ENCODE measurements at regions not wholly inside any gene's neighbourhood (a gene's known extent, or its start where the extent isn't known, plus 50 kb on each side); places are given as distances from the start of the nearest gene placed in this dataset.

DNA sequence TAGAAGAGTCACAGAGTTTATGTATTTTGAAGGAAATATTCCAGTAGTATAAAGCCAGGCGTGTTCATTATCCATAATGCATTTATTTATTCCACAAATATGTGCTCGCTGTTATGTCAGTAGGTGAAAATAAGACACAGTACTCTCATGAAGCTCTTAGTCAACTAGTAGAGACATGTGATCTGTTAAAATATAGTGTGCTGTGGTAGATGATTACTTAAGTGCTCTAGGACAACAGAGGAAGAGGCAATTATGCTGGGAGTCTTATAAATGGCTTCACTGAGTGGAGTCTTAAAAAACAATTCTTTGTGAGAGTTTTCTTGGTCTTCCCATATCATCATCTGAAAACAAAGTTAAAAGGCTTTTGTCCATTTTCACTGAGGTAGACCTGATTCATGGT is 457.3 kb downstream of the XIRP2 start:
- Histone ChIP-seq H4K20me1 (ENCODE audit: insufficient read depth, low read depth, low read length) (no peaks in the 10 kb centered on the region), H3K9me3 (ENCODE audit: low read length) (no peaks in the 10 kb centered on the region), H3K36me3 (ENCODE audit: insufficient read depth, low read length) (no peaks in the 10 kb centered on the region), H3K79me2 (ENCODE audit: low read length) (no peaks in the 10 kb centered on the region), H3K4me1 (ENCODE audit: low read length) (no peaks in the 10 kb centered on the region), H3K9ac (ENCODE audit: low read length) (no peak overlapping the region), H3K9me2 (replicated peaks; ENCODE audit: insufficient read depth, low read length) (no peaks in the 10 kb centered on the region), H2AFZ (ENCODE audit: low read length) (no peak overlapping the region), H3K4me3 (ENCODE audit: low read length) (no peak overlapping the region), H3K27ac (ENCODE audit: low read length) (no peak overlapping the region), H3K27me3 (ENCODE audit: low read length) (no peaks in the 10 kb centered on the region), H3K4me2 (ENCODE audit: low read depth, low read length, poor library complexity, severe bottlenecking) (no peak overlapping the region)
- no peak for DNase-seq

- Histone ChIP-seq H2AFZ (ENCODE audit: low read length) (no peak overlapping the region), H3K4me3 (ENCODE audit: low read length) (no peak overlapping the region)
- no peak for DNase-seq
These were observed 454.5 kb downstream of the XIRP2 start for GRCh38 chr2:167342769-167343168.

DNA sequence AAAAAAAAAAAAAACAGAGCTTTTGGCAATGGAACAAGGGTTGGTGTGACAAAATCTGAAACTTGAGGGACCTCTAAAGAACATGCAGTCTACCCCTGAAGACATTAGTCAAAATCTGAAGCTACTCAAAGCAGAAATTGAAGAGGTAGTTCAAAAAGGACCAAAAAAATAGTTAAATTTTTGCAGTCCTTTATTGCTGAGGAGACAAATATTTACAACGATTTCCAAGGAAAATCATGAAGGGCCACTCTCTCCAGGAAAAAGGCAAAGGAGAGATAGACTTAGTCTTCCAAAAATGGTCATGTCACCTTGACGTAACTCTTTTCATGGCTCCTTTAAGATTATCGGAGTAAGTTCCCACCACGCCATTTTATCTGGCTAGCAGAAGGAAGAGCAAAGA is 452.0 kb downstream of the XIRP2 start:
- Histone ChIP-seq H2AFZ (ENCODE audit: low read length) (no peak overlapping the region), H3K9ac (ENCODE audit: low read length) (no peak overlapping the region), H4K20me1 (ENCODE audit: insufficient read depth, low read depth, low read length) (no peaks in the 10 kb centered on the region), H3K9me2 (replicated peaks; ENCODE audit: insufficient read depth, low read length) (no peaks in the 10 kb centered on the region; the same call in 1 of the 2 replicates), H3K27me3 (ENCODE audit: low read length) (0 out of 2 replicates have a peak, but pooled peaks cover 2% of the 10 kb centered on the region), H3K9me3 (ENCODE audit: low read length) (no peaks in the 10 kb centered on the region), H3K27ac (ENCODE audit: low read length) (no peak overlapping the region), H3K4me3 (ENCODE audit: low read length) (no peak overlapping the region), H3K36me3 (ENCODE audit: insufficient read depth, low read length) (no peaks in the 10 kb centered on the region), H3K4me2 (ENCODE audit: low read depth, low read length, poor library complexity, severe bottlenecking) (no peak overlapping the region), H3K4me1 (ENCODE audit: low read length) (no peaks in the 10 kb centered on the region), H3K79me2 (ENCODE audit: low read length) (no peaks in the 10 kb centered on the region)
- DNase-seq, result no peak

More at GRCh38 chr2:167342769-167343168, 454.5 kb downstream of the XIRP2 start:
- Histone ChIP-seq H3K4me2 (ENCODE audit: low read depth, low read length, poor library complexity, severe bottlenecking) (no peak overlapping the region), H3K36me3 (ENCODE audit: insufficient read depth, low read length) (no peaks in the 10 kb centered on the region), H3K27me3 (ENCODE audit: low read length) (no peaks in the 10 kb centered on the region), H3K9me2 (replicated peaks; ENCODE audit: insufficient read depth, low read length) (no peaks in the 10 kb centered on the region), H3K9ac (ENCODE audit: low read length) (no peak overlapping the region), H4K20me1 (ENCODE audit: insufficient read depth, low read depth, low read length) (no peaks in the 10 kb centered on the region), H3K4me1 (ENCODE audit: low read length) (no peaks in the 10 kb centered on the region), H3K9me3 (ENCODE audit: low read length) (no peaks in the 10 kb centered on the region), H3K27ac (ENCODE audit: low read length) (no peak overlapping the region), H3K79me2 (ENCODE audit: low read length) (no peaks in the 10 kb centered on the region)

GRCh38 chr2:167336213-167336612 is 447.9 kb downstream of the XIRP2 start:
- H3K4me3 ChIP-seq (ENCODE audit: low read length), result no peak overlapping the region
- H3K9ac ChIP-seq (ENCODE audit: low read length), result no peak overlapping the region
- no peaks in the 10 kb centered on the region for H3K79me2 ChIP-seq (ENCODE audit: low read length)
- no peak overlapping the region for H3K27ac ChIP-seq (ENCODE audit: low read length)
- no peak overlapping the region for H3K4me2 ChIP-seq (ENCODE audit: low read depth, low read length, poor library complexity, severe bottlenecking)
- H3K27me3 ChIP-seq (ENCODE audit: low read length), result 0 out of 2 replicates have a peak, but pooled peaks cover 2% of the 10 kb centered on the region
- DNase-seq, result no peak
- H3K9me3 ChIP-seq (ENCODE audit: low read length), result no peaks in the 10 kb centered on the region
- H3K36me3 ChIP-seq (ENCODE audit: insufficient read depth, low read length), result no peaks in the 10 kb centered on the region
- no peaks in the 10 kb centered on the region for H4K20me1 ChIP-seq (ENCODE audit: insufficient read depth, low read depth, low read length)
- H2AFZ ChIP-seq (ENCODE audit: low read length), result no peak overlapping the region
- no peaks in the 10 kb centered on the region for H3K4me1 ChIP-seq (ENCODE audit: low read length)
- H3K9me2 ChIP-seq (replicated peaks; ENCODE audit: insufficient read depth, low read length), result no peaks in the 10 kb centered on the region; the same call in 1 of the 2 replicates

- Histone ChIP-seq H4K20me1 (ENCODE audit: insufficient read depth, low read depth, low read length) (no peaks in the 10 kb centered on the region), H3K27ac (ENCODE audit: low read length) (no peak overlapping the region), H3K4me3 (ENCODE audit: low read length) (no peak overlapping the region), H3K4me1 (ENCODE audit: low read length) (no peaks in the 10 kb centered on the region), H3K36me3 (ENCODE audit: insufficient read depth, low read length) (no peaks in the 10 kb centered on the region), H3K9me2 (replicated peaks; ENCODE audit: insufficient read depth, low read length) (no peaks in the 10 kb centered on the region; the same call in 1 of the 2 replicates), H2AFZ (ENCODE audit: low read length) (no peak overlapping the region), H3K9ac (ENCODE audit: low read length) (no peak overlapping the region), H3K4me2 (ENCODE audit: low read depth, low read length, poor library complexity, severe bottlenecking) (no peak overlapping the region), H3K9me3 (ENCODE audit: low read length) (no peaks in the 10 kb centered on the region), H3K79me2 (ENCODE audit: low read length) (no peaks in the 10 kb centered on the region), H3K27me3 (ENCODE audit: low read length) (0 out of 2 replicates have a peak, but pooled peaks cover 2% of the 10 kb centered on the region)
- DNase-seq, result no peak
These were observed 447.3 kb downstream of the XIRP2 start for GRCh38 chr2:167335541-167335992.

DNA sequence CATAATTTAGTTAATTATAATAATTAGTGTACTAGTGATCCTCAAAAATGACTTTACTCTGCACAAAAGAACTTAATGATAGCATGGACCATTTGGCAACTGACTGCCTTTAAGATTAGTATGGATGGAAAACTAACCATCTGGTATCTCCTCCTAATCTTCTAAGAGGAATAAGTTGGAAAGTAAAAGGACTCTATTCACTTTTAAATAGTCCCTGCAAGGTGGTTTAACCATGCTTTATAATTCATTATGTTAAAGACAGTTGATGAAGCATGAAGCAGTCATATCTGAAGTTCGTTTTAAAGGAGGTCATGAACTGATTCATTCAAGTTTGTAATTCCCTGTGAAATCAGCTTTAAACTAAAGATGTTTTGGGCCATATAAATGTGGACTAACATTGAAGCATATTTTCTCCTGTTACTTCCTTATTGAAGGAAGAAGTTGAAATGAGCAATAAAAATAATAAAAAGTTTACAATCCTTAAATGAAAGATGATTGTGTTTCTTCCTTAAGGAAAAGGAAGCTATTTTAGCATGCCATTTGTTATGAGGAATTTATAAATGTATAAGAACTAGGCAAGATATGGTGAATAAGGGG is 446.0 kb downstream of the XIRP2 start:
- 0 out of 2 replicates have a peak, but pooled peaks cover 2% of the 10 kb centered on the region for H3K27me3 ChIP-seq (ENCODE audit: low read length)
- no peaks in the 10 kb centered on the region; the same call in 1 of the 2 replicates for H3K9me2 ChIP-seq (replicated peaks; ENCODE audit: insufficient read depth, low read length)
- no peak overlapping the region for H3K27ac ChIP-seq (ENCODE audit: low read length)
- H3K79me2 ChIP-seq (ENCODE audit: low read length), result no peaks in the 10 kb centered on the region
- no peaks in the 10 kb centered on the region for H3K4me1 ChIP-seq (ENCODE audit: low read length)
- no peaks in the 10 kb centered on the region for H3K9me3 ChIP-seq (ENCODE audit: low read length)
- no peak overlapping the region for H3K9ac ChIP-seq (ENCODE audit: low read length)
- H2AFZ ChIP-seq (ENCODE audit: low read length), result no peak overlapping the region
- no peak overlapping the region for H3K4me2 ChIP-seq (ENCODE audit: low read depth, low read length, poor library complexity, severe bottlenecking)
- no peak overlapping the region for H3K4me3 ChIP-seq (ENCODE audit: low read length)
- DNase-seq, result no peak
- no peaks in the 10 kb centered on the region for H3K36me3 ChIP-seq (ENCODE audit: insufficient read depth, low read length)
- H4K20me1 ChIP-seq (ENCODE audit: insufficient read depth, low read depth, low read length), result no peaks in the 10 kb centered on the region

GRCh38 chr2:167333245-167333644 is 445.0 kb downstream of the XIRP2 start:
- H4K20me1 ChIP-seq (ENCODE audit: insufficient read depth, low read depth, low read length), result no peaks in the 10 kb centered on the region
- no peaks in the 10 kb centered on the region; the same call in 1 of the 2 replicates for H3K9me2 ChIP-seq (replicated peaks; ENCODE audit: insufficient read depth, low read length)
- no peak overlapping the region for H3K4me2 ChIP-seq (ENCODE audit: low read depth, low read length, poor library complexity, severe bottlenecking)
- H3K4me3 ChIP-seq (ENCODE audit: low read length), result no peak overlapping the region
- H3K79me2 ChIP-seq (ENCODE audit: low read length), result no peaks in the 10 kb centered on the region
- no peaks in the 10 kb centered on the region for H3K9me3 ChIP-seq (ENCODE audit: low read length)
- no peak overlapping the region for H2AFZ ChIP-seq (ENCODE audit: low read length)
- no peak overlapping the region for H3K9ac ChIP-seq (ENCODE audit: low read length)
- no peak overlapping the region for H3K27ac ChIP-seq (ENCODE audit: low read length)
- no peaks in the 10 kb centered on the region for H3K36me3 ChIP-seq (ENCODE audit: insufficient read depth, low read length)
- no peak for DNase-seq
- 0 out of 2 replicates have a peak, but pooled peaks cover 2% of the 10 kb centered on the region for H3K27me3 ChIP-seq (ENCODE audit: low read length)
- H3K4me1 ChIP-seq (ENCODE audit: low read length), result no peaks in the 10 kb centered on the region

DNA sequence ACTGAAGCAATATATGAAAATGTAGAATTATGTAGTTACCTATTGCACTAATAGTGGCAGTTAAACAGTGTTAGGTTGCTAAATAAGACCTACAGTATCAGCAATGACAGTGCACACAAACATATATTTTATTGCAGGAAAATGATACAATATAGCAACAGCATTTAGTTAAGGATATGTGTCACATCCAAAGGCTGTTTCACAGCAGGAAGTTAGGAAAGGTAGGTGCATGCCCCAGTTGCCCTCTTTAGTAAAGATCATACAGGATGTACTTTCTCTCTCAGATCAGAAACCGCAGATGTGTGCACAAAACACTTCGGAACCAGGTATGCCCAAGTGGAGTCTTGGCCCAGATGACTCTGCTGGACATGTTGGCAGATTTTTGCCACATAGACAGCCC is 444.1 kb downstream of the XIRP2 start:
- H3K27me3 ChIP-seq (ENCODE audit: low read length), result 0 out of 2 replicates have a peak, but pooled peaks cover 2% of the 10 kb centered on the region

More for the DNA sequence above, 444.1 kb downstream of the XIRP2 start:
- Histone ChIP-seq H3K4me2 (ENCODE audit: low read depth, low read length, poor library complexity, severe bottlenecking) (no peak overlapping the region), H3K4me3 (ENCODE audit: low read length) (no peak overlapping the region), H2AFZ (ENCODE audit: low read length) (no peak overlapping the region), H4K20me1 (ENCODE audit: insufficient read depth, low read depth, low read length) (no peaks in the 10 kb centered on the region), H3K27ac (ENCODE audit: low read length) (no peak overlapping the region), H3K36me3 (ENCODE audit: insufficient read depth, low read length) (no peaks in the 10 kb centered on the region), H3K9me2 (replicated peaks; ENCODE audit: insufficient read depth, low read length) (no peaks in the 10 kb centered on the region; the same call in 1 of the 2 replicates), H3K9me3 (ENCODE audit: low read length) (no peaks in the 10 kb centered on the region), H3K79me2 (ENCODE audit: low read length) (no peaks in the 10 kb centered on the region), H3K9ac (ENCODE audit: low read length) (no peak overlapping the region), H3K4me1 (ENCODE audit: low read length) (no peaks in the 10 kb centered on the region)
- DNase-seq, result no peak

Measured in Karpas-422 (cell line).